Occipital lobe (tissue), 1 donor: ENCODE measurements at regions not wholly inside any gene's neighbourhood (a gene's known extent, or its start where the extent isn't known, plus 50 kb on each side); places are given as distances from the start of the nearest gene placed in this dataset.

Experiments
- DNase-seq: peaks from one replicate; lab custom pipeline; 2025; lab: John Stamatoyannopoulos, UW

GRCh38 chr12:34343766-34344165, 321.5 kb downstream of the ALG10 start:
- no peak for DNase-seq

- no peak for DNase-seq
Observed at GRCh38 chr12:34344851-34345522, 322.7 kb downstream of the ALG10 start.

- DNase-seq = no peak
Observed at GRCh38 chr12:34345801-34346200, 323.5 kb downstream of the ALG10 start.

GRCh38 chr12:34346372-34347034, 324.2 kb downstream of the ALG10 start:
- DNase-seq = no peak

- no peak for DNase-seq
Observed at GRCh38 chr12:34347367-34347766, 325.1 kb downstream of the ALG10 start.

- no peak for DNase-seq
Observed at GRCh38 chr12:34348064-34348463, 325.8 kb downstream of the ALG10 start.

GRCh38 chr12:34348836-34349672, 326.8 kb downstream of the ALG10 start:
- no peak for DNase-seq

- DNase-seq = no peak
Observed at GRCh38 chr12:34349673-34349961, 327.3 kb downstream of the ALG10 start.

- no peak for DNase-seq
Observed at GRCh38 chr12:34350092-34351041, 328.1 kb downstream of the ALG10 start.

GRCh38 chr12:34352098-34352497, 329.8 kb downstream of the ALG10 start:
- DNase-seq = no peak

- no peak for DNase-seq
Observed at GRCh38 chr12:34354239-34355200, 332.2 kb downstream of the ALG10 start.

- DNase-seq = no peak
Observed at GRCh38 chr12:34356233-34356987, 334.1 kb downstream of the ALG10 start.

- no peak for DNase-seq
Observed at GRCh38 chr12:34357791-34358190, 335.5 kb downstream of the ALG10 start.

- no peak for DNase-seq
Observed at GRCh38 chr12:34358198-34358597, 335.9 kb downstream of the ALG10 start.

GRCh38 chr12:34361721-34362316, 339.5 kb downstream of the ALG10 start:
- DNase-seq = no peak

- no peak for DNase-seq
Observed at GRCh38 chr12:34363050-34363673, 340.9 kb downstream of the ALG10 start.

GRCh38 chr12:34368079-34368478, 345.8 kb downstream of the ALG10 start:
- DNase-seq = no peak

GRCh38 chr12:34371050-34371449, 348.8 kb downstream of the ALG10 start:
- no peak for DNase-seq

GRCh38 chr12:34372003-34372402, 349.7 kb downstream of the ALG10 start:
- DNase-seq = no peak
